K562 (cell line): ENCODE measurements at regions not wholly inside any gene's neighbourhood (a gene's known extent, or its start where the extent isn't known, plus 50 kb on each side); places are given as distances from the start of the nearest gene placed in this dataset.

Source experiments
- ETV5 ChIP-seq: sonication (generic); formaldehyde crosslinking; IDR thresholded peaks from 2 replicates; pipeline ENCODE4 v1.4.0; 2020; ENCODE audit warnings: low read depth, mild to moderate bottlenecking, missing genetic modification reagents
- FOXM1 ChIP-seq, 2 experiments: fragments of 450-650 bp in 1 of 2; sonication (generic) in 1 of 2; formaldehyde crosslinking in 1 of 2; IDR thresholded peaks; 2 replicates each; pipeline versions ENCODE4 v1.6.1 to v1.9.0; 2017 to 2022; ENCODE audit warnings: low read depth in 2 of 2, mild to moderate bottlenecking in 2 of 2, missing genetic modification reagents in 1 of 2, moderate library complexity in 1 of 2
- KAT7 ChIP-seq: sonication (generic); formaldehyde crosslinking; IDR thresholded peaks from 2 replicates; pipeline ENCODE4 v1.8.0; 2022; ENCODE audit warnings: missing genetic modification reagents, mild to moderate bottlenecking, borderline replicate concordance
- NFIC ChIP-seq: fragments of 450-650 bp; IDR thresholded peaks from 2 replicates; pipeline ENCODE4 v1.6.1; 2017; ENCODE audit warnings: mild to moderate bottlenecking, inconsistent platforms
- NRF1 ChIP-seq, 2 experiments: fragments of 450-650 bp; IDR thresholded peaks in 1 of 2; conservative IDR thresholded peaks in 1 of 2; 2 replicates each; pipeline ENCODE4 v1.6.1; 2014; ENCODE audit warnings: mild to moderate bottlenecking in 2 of 2
- POLR2A ChIP-seq: fragments of 450-650 bp; conservative IDR thresholded peaks from 2 replicates; pipeline ENCODE4 v1.6.1; 2016
- POLR2AphosphoS5 ChIP-seq: IDR thresholded peaks from 2 replicates; pipeline ENCODE4 v1.6.1; 2011; ENCODE audit warnings: mild to moderate bottlenecking, low read depth, low read length, moderate library complexity; ENCODE audit not compliant: control insufficient read depth, insufficient read depth
- SIN3A ChIP-seq, 2 experiments: fragments of 150-350 bp in 1 of 2; IDR thresholded peaks; 2 replicates each; pipeline ENCODE4 v1.6.1; 2011 to 2016; ENCODE audit warnings: borderline replicate concordance in 2 of 2, low read depth in 2 of 2, low read length in 2 of 2, mild to moderate bottlenecking in 2 of 2, moderate library complexity in 2 of 2; ENCODE audit not compliant: control insufficient read depth in 1 of 2
- SMARCC2 ChIP-seq: fragments of 450-650 bp; IDR thresholded peaks from 2 replicates; pipeline ENCODE4 v1.6.1; 2017; ENCODE audit warnings: antibody characterized with exemption, moderate library complexity, mild to moderate bottlenecking, low read depth
- ZNF232 ChIP-seq: sonication (generic); formaldehyde crosslinking; IDR thresholded peaks from 2 replicates; pipeline ENCODE4 v1.8.0; 2022; ENCODE audit warnings: mild to moderate bottlenecking, missing genetic modification reagents
- ZNF589 ChIP-seq: fragments of 200-800 bp; sonication (Bioruptor generic); IDR thresholded peaks from 2 replicates; pipeline ENCODE4 v1.6.1; 2016; ENCODE audit warnings: low read depth, missing genetic modification characterization, missing compliant biosample characterization
- ZNF592 ChIP-seq: fragments of 450-650 bp; IDR thresholded peaks from 2 replicates; pipeline ENCODE4 v1.6.1; 2017; ENCODE audit warnings: antibody characterized with exemption, mild to moderate bottlenecking
- TF ChIP-seq, protein P1 (sequence below): fragments of 250-450 bp; sonication (Bioruptor Pico); IDR thresholded peaks from 2 replicates; pipeline ENCODE4 v1.5.0; 2020; ENCODE audit warnings: mild to moderate bottlenecking, borderline replicate concordance

DNA sequence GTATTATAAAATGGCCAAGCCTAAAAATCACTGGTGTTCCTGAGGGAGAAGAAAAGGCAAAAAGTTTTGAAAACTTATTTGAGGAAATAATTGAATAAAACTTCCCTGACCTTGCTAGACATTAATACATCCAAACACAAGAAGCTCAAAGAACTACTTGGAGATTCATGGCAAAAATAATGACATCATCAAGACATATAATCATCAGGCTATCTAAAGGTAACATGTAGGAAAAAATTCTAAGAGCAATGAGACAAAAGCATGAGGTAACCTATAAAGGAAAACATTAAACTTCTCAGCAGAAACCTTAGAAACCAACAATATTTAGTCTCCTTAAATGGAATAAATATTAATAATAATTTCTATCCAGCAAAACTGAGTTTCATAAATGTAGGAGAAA lies 887.6 kb downstream of the PCDH19 start:
- no peak for TF ChIP-seq NRF1 (conservative IDR thresholded peaks at IDR 0.05 in 1 of 2, IDR thresholded peaks at IDR 0.05 in 1 of 2)
- TF ChIP-seq POLR2AphosphoS5 = no peak
- TF ChIP-seq ZNF232 (CRISPR knock-in tag) = no peak
- TF ChIP-seq FOXM1 (IDR thresholded peaks at IDR 0.05; ENCODE audit: low read depth) = no peak
- no peak for TF ChIP-seq FOXM1 (CRISPR knock-in tag; IDR thresholded peaks at IDR 0.05; ENCODE audit: low read depth)
- no peak for TF ChIP-seq ZNF589 (CRISPR knock-in tag)
- TF ChIP-seq ETV5 (CRISPR knock-in tag) = no peak
- TF ChIP-seq SMARCC2 = no peak
- no peak for TF ChIP-seq KAT7
- TF ChIP-seq SIN3A (IDR thresholded peaks at IDR 0.05; ENCODE audit: borderline replicate concordance in 2 of 2, control insufficient read depth in 1 of 2, low read depth in 2 of 2, low read length in 2 of 2) = no peak
- TF ChIP-seq POLR2A = no peak
- TF ChIP-seq ZNF592 = no peak
- TF ChIP-seq NFIC = no peak
- TF ChIP-seq, protein P1, sequence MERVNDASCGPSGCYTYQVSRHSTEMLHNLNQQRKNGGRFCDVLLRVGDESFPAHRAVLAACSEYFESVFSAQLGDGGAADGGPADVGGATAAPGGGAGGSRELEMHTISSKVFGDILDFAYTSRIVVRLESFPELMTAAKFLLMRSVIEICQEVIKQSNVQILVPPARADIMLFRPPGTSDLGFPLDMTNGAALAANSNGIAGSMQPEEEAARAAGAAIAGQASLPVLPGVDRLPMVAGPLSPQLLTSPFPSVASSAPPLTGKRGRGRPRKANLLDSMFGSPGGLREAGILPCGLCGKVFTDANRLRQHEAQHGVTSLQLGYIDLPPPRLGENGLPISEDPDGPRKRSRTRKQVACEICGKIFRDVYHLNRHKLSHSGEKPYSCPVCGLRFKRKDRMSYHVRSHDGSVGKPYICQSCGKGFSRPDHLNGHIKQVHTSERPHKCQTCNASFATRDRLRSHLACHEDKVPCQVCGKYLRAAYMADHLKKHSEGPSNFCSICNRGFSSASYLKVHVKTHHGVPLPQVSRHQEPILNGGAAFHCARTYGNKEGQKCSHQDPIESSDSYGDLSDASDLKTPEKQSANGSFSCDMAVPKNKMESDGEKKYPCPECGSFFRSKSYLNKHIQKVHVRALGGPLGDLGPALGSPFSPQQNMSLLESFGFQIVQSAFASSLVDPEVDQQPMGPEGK (CRISPR knock-in tag) = no peak
